Activated CD4-positive, CD25-positive, alpha-beta regulatory T cell (primary cell): ENCODE measurements at regions not wholly inside any gene's neighbourhood (a gene's known extent, or its start where the extent isn't known, plus 50 kb on each side); places are given as distances from the start of the nearest gene placed in this dataset.
"Not testable (repeated sequence)": the region's sequence is repeated elsewhere in the genome, so short reads cannot be mapped to it uniquely, and the experiment has no call there.

ENCODE experiments used
- DNase-seq, 4 experiments: peaks; one replicate each; lab custom pipeline; 2025; lab: John Stamatoyannopoulos, UW

GRCh38 chr9:78438211-78438610, 141.3 kb downstream of the PSAT1 start:
- DNase-seq = no peak

DNA sequence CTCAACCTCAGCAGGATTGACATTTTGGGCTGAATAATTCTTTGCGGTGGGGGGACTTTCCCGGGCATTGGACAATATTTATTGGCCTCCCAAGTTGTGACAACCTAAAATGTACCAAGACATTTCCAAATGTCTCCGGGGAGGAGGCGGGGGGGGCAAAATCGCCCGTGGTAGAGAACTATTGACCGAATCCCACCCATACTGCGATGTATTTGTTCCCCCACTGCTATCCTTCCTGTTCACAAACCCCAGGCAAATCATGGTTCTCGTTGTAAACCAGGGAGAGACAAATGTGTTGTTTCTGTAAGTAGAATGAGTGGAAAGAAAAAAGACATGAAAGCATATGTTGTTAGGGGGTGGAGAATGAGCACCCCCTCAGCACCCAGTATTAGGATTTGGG, 141.9 kb downstream of the PSAT1 start:
- no peak for DNase-seq

DNA sequence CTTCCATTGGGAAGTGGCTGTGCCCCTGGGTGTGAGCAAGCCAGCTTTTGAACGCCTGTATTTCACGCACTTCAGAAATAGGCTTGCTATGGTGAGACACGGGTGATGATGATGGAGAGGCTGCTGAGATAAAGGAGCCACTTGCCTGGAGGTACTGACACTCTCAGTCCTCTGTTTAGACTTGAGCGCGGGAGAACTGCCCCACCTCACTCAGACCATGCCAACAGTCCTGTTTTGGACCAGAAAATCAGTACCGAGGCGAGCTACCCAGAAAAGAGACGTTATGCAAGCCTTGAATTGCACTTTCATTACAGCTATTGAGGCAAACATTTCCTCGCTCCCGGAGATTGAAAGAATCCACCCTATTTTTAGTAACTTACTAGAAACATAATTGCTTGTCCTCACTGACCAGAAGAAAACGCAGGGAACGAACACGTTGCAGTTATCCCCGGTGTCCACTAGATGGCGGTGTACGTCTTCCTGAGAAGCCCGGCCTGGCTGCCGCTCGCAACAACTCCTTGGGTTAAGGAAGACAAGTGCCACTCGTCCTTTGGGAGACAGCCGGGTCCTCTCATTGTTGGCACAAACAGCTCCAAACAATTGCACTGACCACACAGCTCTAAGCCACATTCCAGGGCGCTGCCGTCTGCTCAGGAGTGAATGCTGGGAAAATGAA, 142.4 kb downstream of the PSAT1 start:
- DNase-seq = peak; percentile 13 to 34 (median 22)

- DNase-seq = no peak
These were observed 143.2 kb downstream of the PSAT1 start for GRCh38 chr9:78439866-78440830.

DNA sequence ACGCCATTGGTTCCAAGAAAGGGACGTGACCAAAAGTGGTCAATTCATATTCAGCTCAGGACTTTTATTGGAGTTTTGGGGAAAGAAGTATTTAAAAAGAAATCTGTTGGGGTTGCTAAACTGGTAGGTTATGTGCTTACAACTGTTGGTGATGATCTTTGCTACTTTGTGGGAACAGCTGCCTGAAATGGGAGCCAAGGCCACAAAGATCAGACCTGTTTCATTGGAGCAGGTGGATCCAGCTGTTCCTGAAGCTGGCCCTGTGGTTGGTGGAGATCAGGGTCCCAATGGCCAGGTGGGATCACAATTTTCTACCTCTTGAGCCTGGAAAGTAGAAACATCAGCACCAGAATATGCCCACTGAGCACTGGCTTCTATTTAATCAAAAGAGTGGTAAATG, 144.5 kb downstream of the PSAT1 start:
- no peak for DNase-seq

GRCh38 chr9:78441822-78442431, 145.0 kb downstream of the PSAT1 start:
- DNase-seq = no peak

DNA sequence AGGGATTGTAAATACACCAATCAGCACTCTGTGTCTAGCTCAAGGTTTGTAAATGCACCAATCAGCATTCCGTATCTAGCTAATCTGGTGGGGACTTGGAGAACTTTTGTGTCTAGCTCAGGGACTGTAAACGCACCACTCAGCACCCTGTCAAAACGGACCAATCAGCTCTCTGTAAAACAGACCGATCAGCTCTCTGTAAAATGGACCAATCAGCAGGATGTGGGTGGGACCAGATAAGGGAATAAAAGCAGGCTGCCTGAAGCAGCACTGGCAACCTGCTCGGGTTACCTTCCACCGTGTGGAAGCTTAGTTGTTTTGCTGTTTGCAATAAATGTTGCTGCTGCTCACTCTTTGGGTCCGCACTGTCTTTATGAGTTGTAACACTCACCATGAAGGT, 145.7 kb downstream of the PSAT1 start:
- not testable (repeated sequence) for DNase-seq

DNA sequence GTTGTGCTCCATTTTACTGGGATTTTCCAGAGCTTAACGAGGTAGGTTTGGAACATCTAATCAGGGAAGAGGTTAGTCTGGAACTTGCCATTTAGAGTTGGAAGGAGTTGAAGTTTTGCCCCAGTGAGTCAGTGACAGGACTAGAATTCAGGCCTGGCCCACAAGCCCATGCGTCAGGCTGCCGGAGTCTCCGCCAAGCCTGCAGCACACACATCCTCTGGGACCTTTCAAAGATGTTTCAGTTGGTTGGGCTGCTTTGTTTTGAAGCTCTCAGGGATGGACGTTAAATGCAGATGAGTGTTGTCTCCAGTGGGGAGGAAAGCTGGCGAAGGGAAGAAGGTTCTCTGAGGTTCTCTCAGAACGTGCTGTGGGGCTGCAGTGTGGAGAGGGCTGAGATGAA, 147.0 kb downstream of the PSAT1 start:
- no peak for DNase-seq

GRCh38 chr9:78448960-78449673, 152.2 kb downstream of the PSAT1 start:
- no peak for DNase-seq

GRCh38 chr9:78453450-78453849, 156.5 kb downstream of the PSAT1 start:
- no peak for DNase-seq

DNA sequence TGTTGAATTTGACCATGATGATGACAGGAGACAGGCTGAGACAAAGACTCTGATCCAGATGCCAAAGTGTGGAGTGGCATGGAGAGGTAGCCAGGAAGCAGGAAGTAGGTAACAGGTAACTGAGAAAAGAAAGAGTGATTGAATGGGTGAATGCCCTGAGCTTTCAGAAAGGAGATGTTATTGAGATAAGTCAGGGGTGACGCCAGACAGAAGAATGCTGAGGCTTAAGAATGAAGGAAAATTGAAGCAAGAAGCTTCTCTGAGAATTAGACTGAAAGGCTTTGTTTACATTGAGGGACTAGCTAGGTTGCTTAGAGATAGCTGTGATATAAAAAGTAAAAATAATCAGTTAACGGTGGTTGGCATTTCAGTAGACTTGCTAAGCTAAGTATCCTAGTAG, 165.7 kb downstream of the PSAT1 start:
- no peak for DNase-seq

GRCh38 chr9:78463750-78464149, 166.8 kb downstream of the PSAT1 start:
- DNase-seq = no peak

GRCh38 chr9:78468231-78468630, 171.3 kb downstream of the PSAT1 start:
- DNase-seq = no peak

DNA sequence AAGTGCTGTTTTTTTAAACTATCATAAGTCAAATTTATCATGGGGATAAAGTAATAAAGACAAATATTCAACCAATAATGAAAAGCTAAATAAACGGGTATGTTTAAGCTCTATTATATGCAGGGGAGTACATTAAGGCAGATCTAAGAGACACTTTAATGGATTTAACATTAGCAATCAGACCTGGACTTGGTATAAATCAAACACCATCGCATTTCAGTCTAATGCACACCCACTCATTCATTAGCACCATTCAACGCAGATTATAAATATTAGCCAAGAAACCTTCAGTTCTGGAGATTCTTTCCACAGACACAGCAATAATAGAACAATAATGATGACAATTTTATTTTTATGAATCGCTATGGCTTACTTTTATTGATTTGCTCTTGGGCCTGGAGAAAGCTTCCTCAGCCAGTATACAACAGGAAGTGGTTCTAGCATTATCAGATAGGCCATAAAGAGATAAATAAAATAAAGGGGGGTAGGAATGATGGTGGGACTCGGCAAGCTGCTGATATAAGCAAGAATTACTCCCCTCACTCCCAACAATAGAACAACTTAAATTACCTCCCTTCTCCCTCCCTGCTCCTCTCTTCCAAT, 172.2 kb downstream of the PSAT1 start:
- no peak for DNase-seq

DNA sequence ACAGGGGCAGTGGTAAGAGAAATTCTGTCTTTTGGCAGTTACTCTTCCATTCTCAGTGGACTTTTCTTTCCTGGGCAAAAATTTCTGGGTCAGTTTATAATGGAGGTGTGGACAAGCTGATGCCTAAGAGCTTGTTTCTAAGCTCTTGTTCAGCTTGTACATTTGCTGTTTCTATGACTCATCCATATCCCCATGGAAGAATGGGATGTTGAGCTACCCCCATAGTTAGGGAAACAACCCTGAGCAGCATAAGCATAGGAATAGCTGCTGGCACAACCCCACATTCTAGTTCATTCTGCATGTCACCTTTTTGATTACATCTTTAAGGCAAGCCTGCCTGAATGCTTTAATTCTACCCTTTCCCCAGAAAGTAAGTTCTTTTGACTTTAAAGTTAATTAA, 173.3 kb downstream of the PSAT1 start:
- DNase-seq = no peak

GRCh38 chr9:78470741-78471140, 173.8 kb downstream of the PSAT1 start:
- DNase-seq = no peak

GRCh38 chr9:78472111-78472510, 175.2 kb downstream of the PSAT1 start:
- DNase-seq = no peak

DNA sequence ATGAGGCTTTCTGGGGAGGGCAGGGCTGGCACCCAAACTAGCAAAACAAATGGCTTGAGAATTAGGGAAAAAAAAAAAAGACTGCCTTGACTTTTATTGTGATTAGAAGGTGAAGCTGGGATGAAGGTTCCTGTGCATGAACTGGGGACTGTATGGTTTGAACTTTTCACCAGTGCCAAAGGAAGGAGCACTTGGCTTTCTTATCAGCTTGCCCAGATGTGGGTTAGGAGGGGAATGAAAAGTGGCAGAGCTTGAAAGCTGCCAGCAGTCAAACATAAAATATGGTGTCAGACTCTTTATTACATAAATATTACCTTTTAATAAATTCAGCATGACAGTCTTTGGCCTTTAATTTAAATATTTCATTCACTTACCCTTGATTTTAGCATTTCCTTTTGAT, 182.5 kb downstream of the PSAT1 start:
- no peak for DNase-seq

DNA sequence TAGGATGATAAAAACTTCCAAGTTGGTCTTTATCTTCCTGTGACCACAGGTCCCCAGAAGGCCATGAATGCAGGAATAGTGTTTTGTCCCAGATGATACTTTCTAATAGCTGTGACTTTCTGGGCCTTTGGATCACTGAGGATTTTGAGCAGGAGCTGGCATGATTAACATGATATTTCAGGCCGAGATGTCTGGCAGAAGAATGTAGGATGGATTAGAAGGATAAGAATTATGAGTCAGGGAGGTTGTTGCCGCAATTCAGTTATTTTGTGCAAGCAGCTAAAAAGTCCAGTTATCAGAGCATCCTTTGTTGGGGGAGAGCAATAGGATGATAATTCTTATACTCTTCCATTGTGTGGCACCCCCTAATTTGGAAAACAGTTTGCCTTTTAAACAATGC, 189.7 kb downstream of the PSAT1 start:
- no peak for DNase-seq

DNA sequence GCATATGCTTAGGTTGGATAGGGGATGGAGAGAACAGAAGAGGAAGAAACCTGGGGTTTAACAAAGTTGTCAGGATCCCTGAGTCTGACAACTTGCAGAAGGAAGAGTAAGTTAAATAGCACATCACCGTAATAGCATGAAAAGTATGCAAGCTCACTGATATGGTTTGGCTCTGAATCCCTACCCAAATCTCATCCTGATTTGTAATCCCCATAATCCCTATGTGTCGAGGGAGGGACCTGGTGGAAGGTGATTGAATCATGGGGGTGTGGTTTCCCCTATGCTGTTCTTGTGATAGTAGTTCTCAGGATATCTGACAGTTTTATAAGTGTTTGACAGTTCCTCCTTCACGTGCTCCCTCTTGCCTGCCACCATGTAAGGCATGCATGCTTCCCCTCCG, 193.3 kb downstream of the PSAT1 start:
- no peak for DNase-seq

- no peak for DNase-seq
These were observed 194.5 kb downstream of the PSAT1 start for GRCh38 chr9:78491402-78491801.
